Upper lobe of right lung (tissue), 1 donor: ENCODE measurements at regions not wholly inside any gene's neighbourhood (a gene's known extent, or its start where the extent isn't known, plus 50 kb on each side); places are given as distances from the start of the nearest gene placed in this dataset.

Source experiments
- ATAC-seq: fragments of 200-7000 bp; cut with Tn5 transposase; one replicate; pipeline ENCODE4 v1.9.1; 2020; ENCODE audit warnings: mild to moderate bottlenecking, moderate library complexity
- DNase-seq: peaks from one replicate; pipeline ENCODE4 v3.0.0-alpha.2; 2020
- H3K27ac ChIP-seq: fragments of 200-600 bp; one replicate; pipeline ENCODE4 v1.8.0; 2022
- H3K27me3 ChIP-seq: fragments of 200-600 bp; one replicate; pipeline ENCODE4 v1.8.0; 2022; ENCODE audit warnings: mild to moderate bottlenecking
- H3K36me3 ChIP-seq: fragments of 200-600 bp; one replicate; pipeline ENCODE4 v1.8.0; 2022
- H3K4me1 ChIP-seq: fragments of 200-600 bp; one replicate; pipeline ENCODE4 v1.8.0; 2022
- H3K4me3 ChIP-seq: fragments of 200-600 bp; one replicate; pipeline ENCODE4 v1.8.0; 2022; ENCODE audit warnings: mild to moderate bottlenecking
- H3K9me3 ChIP-seq: fragments of 200-600 bp; one replicate; pipeline ENCODE4 v1.8.0; 2022
- CTCF ChIP-seq: fragments of 200-600 bp; IDR thresholded peaks from one replicate; pipeline ENCODE4 v1.8.0; 2022; ENCODE audit warnings: antibody characterized with exemption
- intact Hi-C: fragments of 100-400 bp; cut with DNase I; formaldehyde crosslinking; loops from one replicate; pipeline ENCODE4 v1.11.0; 2022
- donor health status: DM: no; HTN: yes; CAD: no; lungs with severe emphysema.

- Histone ChIP-seq H3K4me1 (no peaks in the 10 kb centered on the region), H3K36me3 (no peaks in the 10 kb centered on the region), H3K27ac (no peak overlapping the region), H3K27me3 (no peaks in the 10 kb centered on the region), H3K9me3 (no peaks in the 10 kb centered on the region), H3K4me3 (no peak overlapping the region)
- ATAC-seq (no peak), DNase-seq (no peak)
- TF ChIP-seq CTCF = no peak
- intact Hi-C loops = no loop called here
Measured at GRCh38 chr1:88058205-88058604, 625.9 kb upstream of the PKN2 start.

- Histone ChIP-seq H3K4me1 (no peaks in the 10 kb centered on the region), H3K4me3 (no peak overlapping the region), H3K27ac (no peak overlapping the region), H3K36me3 (no peaks in the 10 kb centered on the region), H3K27me3 (no peaks in the 10 kb centered on the region), H3K9me3 (no peaks in the 10 kb centered on the region)
- no peak for TF ChIP-seq CTCF
- ATAC-seq (no peak), DNase-seq (no peak)
- intact Hi-C loops = no loop called here
Measured at GRCh38 chr1:88060112-88060673, 623.9 kb upstream of the PKN2 start.

GRCh38 chr1:88060750-88061491 lies 623.2 kb upstream of the PKN2 start:
- Histone ChIP-seq H3K9me3 (no peaks in the 10 kb centered on the region), H3K27ac (no peak overlapping the region), H3K4me3 (no peak overlapping the region), H3K36me3 (no peaks in the 10 kb centered on the region), H3K4me1 (no peaks in the 10 kb centered on the region), H3K27me3 (no peaks in the 10 kb centered on the region)
- no peak for DNase-seq
- ATAC-seq = peak; percentile 63
- intact Hi-C loops = no loop called here
- TF ChIP-seq CTCF = no peak

GRCh38 chr1:88061492-88062177 lies 622.4 kb upstream of the PKN2 start:
- TF ChIP-seq CTCF = peak; percentile 55
- intact Hi-C loops = no loop called here
- no peak for DNase-seq
- no peaks in the 10 kb centered on the region for H3K9me3 ChIP-seq
- H3K27ac ChIP-seq = no peak overlapping the region
- no peaks in the 10 kb centered on the region for H3K36me3 ChIP-seq
- H3K4me3 ChIP-seq = no peak overlapping the region
- H3K4me1 ChIP-seq = no peaks in the 10 kb centered on the region
- ATAC-seq = peak; percentile 82
- H3K27me3 ChIP-seq = no peaks in the 10 kb centered on the region

- no peak for DNase-seq
- intact Hi-C loops = no loop called here
- no peak for TF ChIP-seq CTCF
- no peak overlapping the region for H3K4me3 ChIP-seq
- no peaks in the 10 kb centered on the region for H3K4me1 ChIP-seq
- H3K36me3 ChIP-seq = no peaks in the 10 kb centered on the region
- ATAC-seq = no peak
- no peaks in the 10 kb centered on the region for H3K9me3 ChIP-seq
- no peaks in the 10 kb centered on the region for H3K27me3 ChIP-seq
- H3K27ac ChIP-seq = no peak overlapping the region
Measured at GRCh38 chr1:88062650-88063153, 621.4 kb upstream of the PKN2 start.
